Spinal cord (tissue), 9 donors: ENCODE measurements at regions not wholly inside any gene's neighbourhood (a gene's known extent, or its start where the extent isn't known, plus 50 kb on each side); places are given as distances from the start of the nearest gene placed in this dataset.
A peak's percentile ranks its signal among the peaks of the same experiment; 100 is the strongest.

Experiments
- DNase-seq, 6 donors: peaks; one replicate each; pipeline versions ENCODE4 v3.0.0 to v3.0.0-alpha.2; 2013 to 2015; ENCODE audit warnings: low spot score in 6 of 6, low read depth in 4 of 6
- H3K27ac ChIP-seq: one replicate; pipeline ENCODE4 v1.5.1; 2013; ENCODE audit warnings: low read depth, low read length, control low read depth
- H3K27me3 ChIP-seq: one replicate; pipeline ENCODE4 v1.6.1; 2013; ENCODE audit warnings: low read length; ENCODE audit not compliant: control insufficient read depth, insufficient read depth
- H3K36me3 ChIP-seq: one replicate; pipeline ENCODE4 v1.6.1; 2013; ENCODE audit warnings: low read length; ENCODE audit not compliant: control insufficient read depth, insufficient read depth
- H3K4me1 ChIP-seq: one replicate; pipeline ENCODE4 v1.6.1; 2013; ENCODE audit warnings: low read length; ENCODE audit not compliant: control insufficient read depth, insufficient read depth
- H3K4me3 ChIP-seq: one replicate; pipeline ENCODE4 v1.5.1; 2013; ENCODE audit warnings: low read depth, low read length, control low read depth
- H3K9me3 ChIP-seq: one replicate; pipeline ENCODE4 v1.6.1; 2013; ENCODE audit warnings: low read length; ENCODE audit not compliant: control insufficient read depth, insufficient read depth
- WGBS: methylation state at CpG from one replicate; pipeline ENCODE4 v1.1.5; 2013; ENCODE audit warnings: missing lambda C conversion rate; ENCODE audit not compliant: insufficient coverage; 5-methylcytosine and 5-hydroxymethylcytosine counted together
- donor health status: healthy.

DNA sequence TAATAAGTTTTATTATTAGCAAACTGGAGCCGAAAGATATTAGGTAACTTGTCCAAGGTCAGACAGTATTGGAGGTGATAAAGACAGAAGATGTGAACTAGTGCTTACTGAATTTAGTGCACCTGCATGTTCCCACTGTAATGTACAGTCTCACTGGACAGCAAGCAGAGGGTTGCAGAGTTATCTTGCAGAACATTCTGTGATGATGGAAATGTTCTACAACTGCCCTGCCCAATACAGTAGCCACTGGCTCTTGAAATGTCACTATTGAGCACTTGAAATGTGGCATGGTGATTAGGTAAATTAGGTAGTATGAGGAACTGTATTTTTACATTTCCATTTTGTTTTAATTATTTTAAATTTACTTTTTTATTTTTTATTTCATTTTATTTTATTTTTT is 356.6 kb downstream of the EPHA4 start:
- WGBS, result no CpG with 5 or more reads among the region's 1 CpG

DNA sequence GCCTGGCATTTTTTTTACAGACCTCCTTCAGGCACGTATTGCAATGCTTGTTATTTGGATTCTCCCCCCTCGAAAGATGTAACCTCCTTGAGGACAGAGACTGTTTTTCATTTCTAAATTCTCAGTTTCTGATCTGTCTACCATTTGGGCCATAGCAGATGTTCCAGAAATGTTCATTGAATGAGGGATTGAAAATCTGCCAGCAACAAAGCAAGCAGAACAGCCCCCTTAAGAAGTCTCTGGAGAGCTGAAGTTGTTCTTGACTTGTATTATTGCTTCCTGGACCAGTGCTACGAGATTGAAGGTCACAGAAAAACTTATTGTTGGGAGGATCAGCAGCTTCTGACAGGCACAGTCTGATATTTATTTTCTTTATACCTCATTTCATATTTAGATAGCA is 355.5 kb downstream of the EPHA4 start:
- H3K9me3 ChIP-seq, result no peaks in the 10 kb centered on the region
- no peaks in the 10 kb centered on the region for H3K36me3 ChIP-seq
- H3K4me3 ChIP-seq, result no peak overlapping the region
- WGBS, result 100% methylated on average over 2 of the region's 3 CpGs
- H3K27me3 ChIP-seq, result no peaks in the 10 kb centered on the region
- DNase-seq, result no peak
- H3K27ac ChIP-seq, result no peak overlapping the region
- H3K4me1 ChIP-seq, result no peaks in the 10 kb centered on the region

More for the DNA sequence above, 356.6 kb downstream of the EPHA4 start:
- no peaks in the 10 kb centered on the region for H3K27me3 ChIP-seq
- H3K36me3 ChIP-seq, result no peaks in the 10 kb centered on the region
- no peaks in the 10 kb centered on the region for H3K4me1 ChIP-seq
- no peak for DNase-seq
- no peak overlapping the region for H3K27ac ChIP-seq
- H3K9me3 ChIP-seq, result no peaks in the 10 kb centered on the region
- H3K4me3 ChIP-seq, result no peak overlapping the region

DNA sequence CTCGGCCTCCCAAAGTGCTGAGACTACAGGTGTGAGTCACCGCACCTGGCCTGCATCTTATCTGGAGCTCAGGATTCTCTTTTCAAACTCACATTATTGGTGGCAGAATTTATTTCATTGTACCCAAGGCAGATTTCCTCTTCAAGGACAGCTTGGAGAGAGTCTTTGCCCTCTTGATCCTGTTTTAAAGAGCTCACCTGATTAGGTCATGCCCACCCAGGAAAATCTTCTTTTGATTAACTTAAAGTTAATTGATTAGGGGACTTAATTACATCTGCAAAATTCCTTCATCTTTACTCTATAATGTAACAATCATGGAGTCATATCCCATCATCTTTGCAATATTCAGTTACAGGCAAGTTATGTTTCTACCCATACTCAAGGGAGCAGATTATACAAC is 346.4 kb downstream of the EPHA4 start:
- DNase-seq, result no peak
- WGBS, result 95% methylated on average over 2 of the region's 2 CpGs

DNA sequence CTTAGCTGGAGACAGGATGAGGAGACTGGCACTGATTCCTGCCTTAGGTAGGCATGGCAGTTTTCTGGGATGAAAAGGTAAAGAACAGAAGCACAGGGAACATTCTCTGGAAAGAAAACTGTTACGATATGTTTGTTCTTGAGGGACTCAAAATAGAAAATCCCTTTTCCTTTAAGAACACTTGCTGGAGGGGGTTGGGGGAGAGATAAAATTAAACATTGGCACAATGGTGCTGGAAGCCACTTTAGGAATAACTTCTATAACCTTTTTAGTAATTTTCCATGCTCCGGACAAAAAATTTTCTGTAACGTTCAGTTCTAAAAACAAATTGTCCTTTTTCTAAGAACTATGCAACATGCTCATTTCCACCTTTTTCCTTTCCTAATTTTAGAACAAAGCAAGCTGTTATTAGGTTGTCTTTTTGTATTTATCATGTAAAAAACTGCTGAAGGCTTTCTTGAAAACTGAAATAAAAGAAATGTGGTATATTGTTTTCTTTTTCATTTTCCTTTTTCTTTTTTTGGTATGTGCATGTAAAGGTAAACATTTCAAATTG is 343.8 kb downstream of the EPHA4 start:
- H3K4me3 ChIP-seq, result no peak overlapping the region
- no peaks in the 10 kb centered on the region for H3K27me3 ChIP-seq
- H3K9me3 ChIP-seq, result peaks cover 2% of the 10 kb centered on the region
- no CpG with 5 or more reads among the region's 3 CpGs for WGBS
- H3K4me1 ChIP-seq, result no peaks in the 10 kb centered on the region
- DNase-seq, result no peak
- H3K27ac ChIP-seq, result no peak overlapping the region
- no peaks in the 10 kb centered on the region for H3K36me3 ChIP-seq

More for the DNA sequence above, 346.4 kb downstream of the EPHA4 start:
- Histone ChIP-seq H3K4me1 (no peaks in the 10 kb centered on the region), H3K27ac (no peak overlapping the region), H3K36me3 (no peaks in the 10 kb centered on the region), H3K27me3 (no peaks in the 10 kb centered on the region), H3K9me3 (peaks cover 2% of the 10 kb centered on the region), H3K4me3 (no peak overlapping the region)

DNA sequence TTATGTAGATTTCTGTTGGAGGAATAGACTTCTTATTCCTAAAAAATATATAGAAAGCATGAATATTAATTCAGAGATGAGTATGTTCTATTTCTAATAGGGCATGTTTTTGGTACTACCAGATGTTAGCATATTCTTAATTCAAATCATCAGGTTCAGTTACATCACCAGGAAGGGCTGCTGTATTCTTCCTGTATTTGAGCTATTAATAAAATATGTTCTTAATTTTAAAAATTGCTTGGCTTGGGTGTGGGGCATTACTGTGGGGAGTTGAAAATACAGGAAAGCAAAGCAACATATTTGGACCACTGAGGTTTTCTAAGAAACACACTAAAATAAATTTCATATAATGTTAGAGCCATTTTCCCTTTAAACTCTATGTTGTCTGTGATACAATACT is 343.0 kb downstream of the EPHA4 start:
- Histone ChIP-seq H3K4me1 (no peaks in the 10 kb centered on the region), H3K4me3 (no peak overlapping the region), H3K36me3 (no peaks in the 10 kb centered on the region), H3K9me3 (peaks cover 2% of the 10 kb centered on the region), H3K27ac (no peak overlapping the region), H3K27me3 (no peaks in the 10 kb centered on the region)
- DNase-seq, result no peak

DNA sequence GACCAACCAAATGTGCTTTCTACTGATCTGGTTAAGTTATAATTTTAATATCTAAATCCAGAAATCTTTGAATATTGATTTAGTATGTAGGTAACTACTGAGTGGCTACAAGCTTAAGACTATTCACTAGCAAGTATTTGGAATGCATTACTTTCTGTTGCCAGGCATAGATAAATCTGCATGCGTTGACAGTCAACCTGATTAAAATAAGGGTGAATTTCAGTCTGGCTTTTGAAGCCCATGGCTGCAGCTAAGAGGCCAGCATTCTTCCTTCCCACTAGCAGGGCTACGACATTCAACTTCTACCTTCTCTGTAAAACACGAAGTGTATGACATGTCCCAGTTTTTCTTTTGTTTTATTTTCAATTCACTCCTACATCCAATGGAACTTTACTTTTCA is 340.6 kb downstream of the EPHA4 start:
- DNase-seq, result no peak
- Histone ChIP-seq H3K9me3 (peaks cover 2% of the 10 kb centered on the region), H3K27ac (no peak overlapping the region), H3K36me3 (no peaks in the 10 kb centered on the region), H3K27me3 (no peaks in the 10 kb centered on the region), H3K4me1 (no peaks in the 10 kb centered on the region), H3K4me3 (no peak overlapping the region)
- 63% methylated on average over 2 of the region's 3 CpGs for WGBS

DNA sequence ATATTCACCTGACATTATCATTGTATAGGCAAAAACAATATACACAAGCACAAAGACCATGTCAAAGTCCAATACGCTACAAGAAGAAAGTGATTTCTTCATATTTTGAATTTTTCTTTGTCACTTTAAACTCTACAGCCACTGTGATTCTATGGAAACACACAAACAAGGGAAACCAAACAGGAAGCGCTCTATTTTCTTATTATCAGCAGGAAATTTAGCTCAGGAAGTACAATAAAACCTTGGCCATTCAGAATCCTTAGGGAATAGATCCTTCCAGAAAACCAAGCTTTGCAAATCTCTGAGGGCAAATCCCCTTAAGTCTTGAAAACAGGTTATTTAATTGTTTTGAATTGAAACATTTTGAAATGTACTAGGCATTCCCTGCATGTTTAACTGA is 336.2 kb downstream of the EPHA4 start:
- no peaks in the 10 kb centered on the region for H3K27me3 ChIP-seq
- H3K27ac ChIP-seq, result no peak overlapping the region
- 100% methylated on average over 1 of the region's 2 CpGs for WGBS
- H3K4me3 ChIP-seq, result no peak overlapping the region
- peak in 1 of 6 donors; percentile 9 for DNase-seq
- no peaks in the 10 kb centered on the region for H3K9me3 ChIP-seq
- H3K36me3 ChIP-seq, result no peaks in the 10 kb centered on the region
- H3K4me1 ChIP-seq, result no peaks in the 10 kb centered on the region

DNA sequence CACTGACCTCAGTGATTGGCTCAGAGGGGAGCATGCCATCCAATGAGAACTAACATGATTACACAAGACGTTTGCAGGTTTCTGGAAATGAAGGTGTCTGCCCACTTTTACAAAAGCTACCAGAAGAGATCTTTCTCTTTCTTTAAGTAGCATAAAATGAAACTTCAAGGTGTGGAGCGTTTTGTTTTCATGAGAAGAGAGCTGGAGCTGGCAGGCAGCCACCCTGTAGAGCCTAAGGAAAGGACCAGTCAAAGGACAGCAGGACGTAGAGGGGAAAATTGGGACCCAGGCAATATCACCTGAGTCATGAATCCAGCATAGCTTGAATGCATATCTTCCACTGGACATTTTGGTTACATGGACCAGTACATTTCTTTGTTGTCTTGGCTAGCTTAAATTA is 331.0 kb downstream of the EPHA4 start:
- no peaks in the 10 kb centered on the region for H3K9me3 ChIP-seq
- no peak for DNase-seq
- no peaks in the 10 kb centered on the region for H3K27me3 ChIP-seq
- no peaks in the 10 kb centered on the region for H3K36me3 ChIP-seq
- no peak overlapping the region for H3K27ac ChIP-seq
- no CpG with 5 or more reads among the region's 3 CpGs for WGBS
- H3K4me3 ChIP-seq, result no peak overlapping the region
- H3K4me1 ChIP-seq, result no peaks in the 10 kb centered on the region

DNA sequence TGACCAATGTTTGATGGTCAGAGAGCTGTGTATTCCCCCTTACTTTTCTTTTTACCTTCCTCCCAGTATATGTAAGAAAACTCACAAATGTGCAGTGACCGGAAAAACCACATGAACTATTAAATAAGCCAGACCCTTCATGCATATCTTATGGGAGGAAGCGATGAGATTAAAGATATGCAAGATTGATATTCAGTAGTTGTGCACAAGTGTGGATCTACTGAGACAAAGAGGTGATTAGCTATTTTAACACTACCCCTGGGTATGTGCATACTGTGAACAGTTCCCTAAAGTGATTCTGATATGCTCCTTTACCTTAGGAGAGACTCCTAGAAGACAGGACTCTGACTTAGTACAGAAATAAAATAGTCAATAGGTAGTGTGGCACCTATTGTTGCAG is 328.3 kb downstream of the EPHA4 start:
- no peaks in the 10 kb centered on the region for H3K27me3 ChIP-seq
- DNase-seq, result no peak
- no CpG with 5 or more reads among the region's 2 CpGs for WGBS
- H3K9me3 ChIP-seq, result no peaks in the 10 kb centered on the region
- no peak overlapping the region for H3K4me3 ChIP-seq
- H3K36me3 ChIP-seq, result no peaks in the 10 kb centered on the region
- H3K27ac ChIP-seq, result no peak overlapping the region
- H3K4me1 ChIP-seq, result no peaks in the 10 kb centered on the region

DNA sequence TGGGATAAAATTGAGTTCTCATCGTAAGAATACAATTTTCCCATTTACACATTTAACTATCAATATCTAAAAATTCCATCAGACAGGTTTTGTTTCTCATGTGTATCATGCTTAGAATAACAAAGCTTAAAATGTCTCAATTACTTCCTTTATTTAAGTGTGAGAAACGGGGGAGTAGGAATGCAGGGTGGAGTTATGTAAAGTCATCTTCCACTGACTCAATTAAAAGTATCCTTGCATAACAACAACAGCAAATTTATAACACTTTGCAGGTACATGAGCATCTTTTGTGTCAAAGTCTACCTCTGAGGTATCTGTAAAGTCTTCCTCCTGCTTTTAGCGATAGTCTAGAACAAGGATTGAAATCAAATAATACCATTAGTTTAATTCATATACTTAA is 327.1 kb downstream of the EPHA4 start:
- WGBS, result no CpG with 5 or more reads among the region's 3 CpGs
- H3K9me3 ChIP-seq, result no peaks in the 10 kb centered on the region
- H3K36me3 ChIP-seq, result no peaks in the 10 kb centered on the region
- H3K27ac ChIP-seq, result no peak overlapping the region
- DNase-seq, result no peak
- no peaks in the 10 kb centered on the region for H3K27me3 ChIP-seq
- no peaks in the 10 kb centered on the region for H3K4me1 ChIP-seq
- H3K4me3 ChIP-seq, result no peak overlapping the region
